ENCODE measurements at regions not wholly inside any gene's neighbourhood (a gene's known extent, or its start where the extent isn't known, plus 50 kb on each side); places are given as distances from the start of the nearest gene placed in this dataset.

GRCh38 chr9:89885156-89885555, 280.3 kb downstream of the GADD45G start:
- WGBS, 2 donors: 98% methylated on average over 4 of the region's 4 CpGs
- H3K4me3 ChIP-seq (ENCODE audit: low read length in 2 of 2): no peak overlapping the region
- H3K9me3 ChIP-seq (ENCODE audit: control insufficient read depth, low read length): no peaks in the 10 kb centered on the region
- peak in 1 of 2 donors; percentile 37 for DNase-seq
- intact Hi-C loops (cut with DNase I): no loop called here
- ATAC-seq (ENCODE audit: low FRiP score): no peak
- no peaks in the 10 kb centered on the region for H3K27me3 ChIP-seq (ENCODE audit: control insufficient read depth in 1 of 2, insufficient read depth in 2 of 2, low read length in 1 of 2)
- H3K4me1 ChIP-seq (ENCODE audit: control insufficient read depth in 1 of 2, insufficient read depth in 2 of 2, low read length in 2 of 2): no peaks in the 10 kb centered on the region
- no peak overlapping the region for H3K27ac ChIP-seq (ENCODE audit: low read depth in 1 of 2, low read length in 2 of 2)
- H3K36me3 ChIP-seq (ENCODE audit: control insufficient read depth in 1 of 2, insufficient read depth in 2 of 2, low read length in 1 of 2): no peaks in the 10 kb centered on the region

- intact Hi-C loops (cut with DNase I): no loop called here
- ATAC-seq (ENCODE audit: low FRiP score): no peak
- Histone ChIP-seq H3K4me1 (ENCODE audit: control insufficient read depth in 1 of 2, insufficient read depth in 2 of 2, low read length in 2 of 2) (peaks cover 0 to 2% of the 10 kb centered on the region in 2 donors), H3K9me3 (ENCODE audit: control insufficient read depth, low read length) (no peaks in the 10 kb centered on the region), H3K4me3 (ENCODE audit: low read length in 2 of 2) (no peak overlapping the region), H3K27me3 (ENCODE audit: control insufficient read depth in 1 of 2, insufficient read depth in 2 of 2, low read length in 1 of 2) (no peaks in the 10 kb centered on the region), H3K36me3 (ENCODE audit: control insufficient read depth in 1 of 2, insufficient read depth in 2 of 2, low read length in 1 of 2) (no peaks in the 10 kb centered on the region), H3K27ac (ENCODE audit: low read depth in 1 of 2, low read length in 2 of 2) (no peak overlapping the region)
- 38 to 51% methylated on average over 5 of the region's 5 CpGs for WGBS, 2 donors
- no peak for DNase-seq
Observed at GRCh38 chr9:89886281-89886700, 281.5 kb downstream of the GADD45G start.

DNA sequence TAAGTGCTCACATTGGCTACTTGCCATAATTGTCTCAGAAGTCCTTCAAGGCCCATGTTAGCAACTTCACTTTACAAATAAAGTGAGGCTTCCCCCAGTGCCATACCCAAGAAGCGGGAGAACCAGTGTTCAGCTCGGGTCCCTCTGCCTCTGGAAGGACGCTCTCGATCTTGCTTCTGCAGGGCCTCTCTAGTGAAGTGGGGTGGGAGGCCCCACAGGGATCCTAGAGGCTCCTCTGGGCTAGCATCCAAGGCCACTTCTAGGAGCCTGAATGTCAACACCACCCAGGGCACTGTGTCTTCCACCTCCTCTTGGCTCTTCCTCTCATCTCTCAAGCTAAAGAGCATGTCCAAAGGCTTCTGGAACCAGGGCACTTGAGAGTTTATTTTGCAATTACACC, 282.5 kb downstream of the GADD45G start:
- no peak for ATAC-seq (ENCODE audit: low FRiP score)
- H3K36me3 ChIP-seq (ENCODE audit: control insufficient read depth in 1 of 2, insufficient read depth in 2 of 2, low read length in 1 of 2): no peaks in the 10 kb centered on the region
- no peaks in the 10 kb centered on the region for H3K9me3 ChIP-seq (ENCODE audit: control insufficient read depth, low read length)
- no peak overlapping the region for H3K4me3 ChIP-seq (ENCODE audit: low read length in 2 of 2)
- peaks cover 0 to 2% of the 10 kb centered on the region in 2 donors for H3K4me1 ChIP-seq (ENCODE audit: control insufficient read depth in 1 of 2, insufficient read depth in 2 of 2, low read length in 2 of 2)
- 97 to 98% methylated on average over 4 of the region's 4 CpGs for WGBS, 2 donors
- no peaks in the 10 kb centered on the region for H3K27me3 ChIP-seq (ENCODE audit: control insufficient read depth in 1 of 2, insufficient read depth in 2 of 2, low read length in 1 of 2)
- H3K27ac ChIP-seq (ENCODE audit: low read depth in 1 of 2, low read length in 2 of 2): no peak overlapping the region
- DNase-seq: no peak
- intact Hi-C loops (cut with DNase I): no loop called here

DNA sequence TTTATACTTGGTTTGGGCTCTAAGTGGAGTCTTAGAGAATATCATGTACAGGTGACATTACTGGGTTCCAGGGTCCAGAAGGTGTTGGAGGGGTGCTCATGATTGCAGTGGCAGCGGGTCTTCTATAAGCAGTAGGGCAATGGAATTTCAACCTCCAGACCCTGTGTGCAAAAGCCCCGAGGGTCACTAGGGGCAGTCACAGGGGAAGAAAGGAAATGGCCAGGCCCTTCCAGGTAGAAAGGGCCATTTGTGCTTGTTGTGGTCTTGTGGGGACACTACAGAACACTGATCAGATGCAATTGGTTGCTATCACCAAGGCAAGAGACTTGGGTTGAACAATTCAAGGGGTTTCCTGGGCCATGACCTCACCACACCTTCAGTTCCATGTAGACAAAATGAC, 283.4 kb downstream of the GADD45G start:
- WGBS, 2 donors: 96 to 99% methylated on average over 2 of the region's 2 CpGs
- peaks cover 0 to 2% of the 10 kb centered on the region in 2 donors for H3K4me1 ChIP-seq (ENCODE audit: control insufficient read depth in 1 of 2, insufficient read depth in 2 of 2, low read length in 2 of 2)
- DNase-seq: peak in 1 of 2 donors; percentile 16
- no peaks in the 10 kb centered on the region for H3K36me3 ChIP-seq (ENCODE audit: control insufficient read depth in 1 of 2, insufficient read depth in 2 of 2, low read length in 1 of 2)
- ATAC-seq (ENCODE audit: low FRiP score): no peak
- H3K27me3 ChIP-seq (ENCODE audit: control insufficient read depth in 1 of 2, insufficient read depth in 2 of 2, low read length in 1 of 2): no peaks in the 10 kb centered on the region
- H3K27ac ChIP-seq (ENCODE audit: low read depth in 1 of 2, low read length in 2 of 2): no peak overlapping the region
- no peak overlapping the region for H3K4me3 ChIP-seq (ENCODE audit: low read length in 2 of 2)
- no peaks in the 10 kb centered on the region for H3K9me3 ChIP-seq (ENCODE audit: control insufficient read depth, low read length)
- intact Hi-C loops (cut with DNase I): no loop called here

DNA sequence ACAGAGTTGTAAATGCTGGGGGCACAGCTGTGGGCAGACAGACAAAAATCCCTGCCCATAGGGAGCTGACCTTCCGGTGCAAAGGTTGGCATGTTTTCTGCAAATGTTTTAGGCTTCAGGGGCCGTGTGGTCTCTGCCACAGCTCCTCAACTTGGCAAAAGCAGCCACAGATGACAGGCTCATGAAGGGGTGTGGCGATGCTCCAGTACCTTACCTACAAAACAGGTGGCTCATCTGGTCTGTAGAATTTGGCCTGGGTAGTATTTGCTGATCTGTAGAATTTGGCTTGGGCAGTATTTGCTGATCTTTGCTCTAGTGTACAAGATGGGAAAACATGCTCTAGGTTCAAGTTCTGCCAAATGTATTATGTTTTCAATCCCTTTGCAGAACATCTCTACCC, 283.9 kb downstream of the GADD45G start:
- Histone ChIP-seq H3K4me3 (ENCODE audit: low read length in 2 of 2) (no peak overlapping the region), H3K9me3 (ENCODE audit: control insufficient read depth, low read length) (no peaks in the 10 kb centered on the region), H3K4me1 (ENCODE audit: control insufficient read depth in 1 of 2, insufficient read depth in 2 of 2, low read length in 2 of 2) (peaks cover 0 to 2% of the 10 kb centered on the region in 2 donors), H3K27me3 (ENCODE audit: control insufficient read depth in 1 of 2, insufficient read depth in 2 of 2, low read length in 1 of 2) (no peaks in the 10 kb centered on the region), H3K27ac (ENCODE audit: low read depth in 1 of 2, low read length in 2 of 2) (no peak overlapping the region), H3K36me3 (ENCODE audit: control insufficient read depth in 1 of 2, insufficient read depth in 2 of 2, low read length in 1 of 2) (no peaks in the 10 kb centered on the region)
- DNase-seq (no peak), ATAC-seq (ENCODE audit: low FRiP score) (no peak)
- intact Hi-C loops (cut with DNase I): no loop called here
- 97 to 98% methylated on average over 3 of the region's 3 CpGs for WGBS, 2 donors

- DNase-seq: peak in 1 of 2 donors; percentile 22
- Histone ChIP-seq H3K27ac (ENCODE audit: low read depth in 1 of 2, low read length in 2 of 2) (no peak overlapping the region), H3K36me3 (ENCODE audit: control insufficient read depth in 1 of 2, insufficient read depth in 2 of 2, low read length in 1 of 2) (no peaks in the 10 kb centered on the region), H3K4me3 (ENCODE audit: low read length in 2 of 2) (no peak overlapping the region), H3K9me3 (ENCODE audit: control insufficient read depth, low read length) (no peaks in the 10 kb centered on the region), H3K27me3 (ENCODE audit: control insufficient read depth in 1 of 2, insufficient read depth in 2 of 2, low read length in 1 of 2) (no peaks in the 10 kb centered on the region), H3K4me1 (ENCODE audit: control insufficient read depth in 1 of 2, insufficient read depth in 2 of 2, low read length in 2 of 2) (peaks cover 0 to 2% of the 10 kb centered on the region in 2 donors)
- 97 to 98% methylated on average over 5 of the region's 5 CpGs for WGBS, 2 donors
- ATAC-seq (ENCODE audit: low FRiP score): no peak
- intact Hi-C loops (cut with DNase I): no loop called here
Observed at GRCh38 chr9:89889865-89890264, 285.1 kb downstream of the GADD45G start.

- H3K27me3 ChIP-seq (ENCODE audit: control insufficient read depth in 1 of 2, insufficient read depth in 2 of 2, low read length in 1 of 2): no peaks in the 10 kb centered on the region
- WGBS, 2 donors: 39 to 50% methylated on average over 14 of the region's 14 CpGs
- ATAC-seq (ENCODE audit: low FRiP score): no peak
- DNase-seq: peak in 1 of 2 donors; percentile 60
- H3K36me3 ChIP-seq (ENCODE audit: control insufficient read depth in 1 of 2, insufficient read depth in 2 of 2, low read length in 1 of 2): no peaks in the 10 kb centered on the region
- peaks cover 0 to 2% of the 10 kb centered on the region in 2 donors for H3K4me1 ChIP-seq (ENCODE audit: control insufficient read depth in 1 of 2, insufficient read depth in 2 of 2, low read length in 2 of 2)
- no peaks in the 10 kb centered on the region for H3K9me3 ChIP-seq (ENCODE audit: control insufficient read depth, low read length)
- intact Hi-C loops (cut with DNase I): no loop called here
- H3K27ac ChIP-seq (ENCODE audit: low read depth in 1 of 2, low read length in 2 of 2): no peak overlapping the region
- no peak overlapping the region for H3K4me3 ChIP-seq (ENCODE audit: low read length in 2 of 2)
Observed at GRCh38 chr9:89890326-89890980, 285.6 kb downstream of the GADD45G start.

- intact Hi-C loops (cut with DNase I): no loop called here
- Histone ChIP-seq H3K27me3 (ENCODE audit: control insufficient read depth in 1 of 2, insufficient read depth in 2 of 2, low read length in 1 of 2) (no peaks in the 10 kb centered on the region), H3K36me3 (ENCODE audit: control insufficient read depth in 1 of 2, insufficient read depth in 2 of 2, low read length in 1 of 2) (no peaks in the 10 kb centered on the region), H3K4me1 (ENCODE audit: control insufficient read depth in 1 of 2, insufficient read depth in 2 of 2, low read length in 2 of 2) (peaks cover 0 to 2% of the 10 kb centered on the region in 2 donors), H3K4me3 (ENCODE audit: low read length in 2 of 2) (no peak overlapping the region), H3K27ac (ENCODE audit: low read depth in 1 of 2, low read length in 2 of 2) (no peak overlapping the region), H3K9me3 (ENCODE audit: control insufficient read depth, low read length) (no peaks in the 10 kb centered on the region)
- WGBS, 2 donors: 6 to 15% methylated on average over 5 of the region's 5 CpGs
- peak; percentile 9 for ATAC-seq (ENCODE audit: low FRiP score)
- no peak for DNase-seq
Observed at GRCh38 chr9:89891221-89891590, 286.4 kb downstream of the GADD45G start.

DNA sequence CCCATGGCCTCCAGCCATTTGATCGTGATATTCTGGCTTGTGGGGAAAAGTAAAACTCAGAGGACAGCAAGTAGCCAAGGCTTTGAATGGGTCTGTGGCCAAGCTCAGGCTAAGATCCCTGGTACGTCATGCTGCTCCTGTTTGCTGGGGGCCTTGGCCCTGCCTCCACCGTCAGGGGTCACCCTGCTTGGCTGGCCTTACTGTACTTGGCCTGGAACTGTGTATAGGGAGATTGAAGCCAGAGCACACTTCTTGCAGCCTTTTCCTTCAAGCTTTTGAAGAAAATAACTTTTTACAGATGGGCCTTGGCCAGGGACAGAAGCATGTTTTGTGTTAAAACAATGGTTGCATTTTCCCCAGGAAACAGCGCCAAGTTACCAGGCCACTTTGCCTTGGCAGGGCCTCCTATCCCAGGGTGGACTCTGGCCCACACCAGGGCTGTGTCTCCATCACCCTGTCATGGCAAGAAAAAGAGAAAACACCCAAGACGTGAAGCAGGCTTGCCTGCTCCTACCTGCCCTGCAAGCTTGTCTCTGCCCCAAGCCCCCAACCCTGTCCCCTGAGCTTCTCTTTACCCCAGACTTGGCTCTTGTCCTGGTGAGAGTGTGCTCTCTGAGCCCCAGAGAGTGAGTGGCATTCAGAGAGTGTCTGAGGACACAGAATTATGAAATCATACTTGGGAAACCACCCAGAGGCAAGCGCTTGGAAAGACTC, 286.9 kb downstream of the GADD45G start:
- no peaks in the 10 kb centered on the region for H3K27me3 ChIP-seq (ENCODE audit: control insufficient read depth in 1 of 2, insufficient read depth in 2 of 2, low read length in 1 of 2)
- peak overlapping the region in 1 of 2 donors; percentile 39 for H3K27ac ChIP-seq (ENCODE audit: low read depth in 1 of 2, low read length in 2 of 2)
- no peaks in the 10 kb centered on the region for H3K36me3 ChIP-seq (ENCODE audit: control insufficient read depth in 1 of 2, insufficient read depth in 2 of 2, low read length in 1 of 2)
- H3K4me3 ChIP-seq (ENCODE audit: low read length in 2 of 2): no peak overlapping the region
- 3 to 4% methylated on average over 6 of the region's 6 CpGs for WGBS, 2 donors
- no peak for DNase-seq
- H3K4me1 ChIP-seq (ENCODE audit: control insufficient read depth in 1 of 2, insufficient read depth in 2 of 2, low read length in 2 of 2): peaks cover 0 to 2% of the 10 kb centered on the region in 2 donors
- H3K9me3 ChIP-seq (ENCODE audit: control insufficient read depth, low read length): no peaks in the 10 kb centered on the region
- ATAC-seq (ENCODE audit: low FRiP score): peak; percentile 76
- intact Hi-C loops (cut with DNase I): no loop called here
